ENCODE measurements at regions not wholly inside any gene's neighbourhood (a gene's known extent, or its start where the extent isn't known, plus 50 kb on each side); places are given as distances from the start of the nearest gene placed in this dataset.
A peak's percentile ranks its signal among the peaks of the same experiment; 100 is the strongest.

GRCh38 chr6:135753196-135753595 lies 98.3 kb upstream of the PDE7B start:
- Mint-ChIP-seq H3K4me1 (ENCODE audit: unreplicated experiment) (no peaks in the 10 kb centered on the region), H3K4me3 (ENCODE audit: unreplicated experiment) (no peak overlapping the region), H3K27me3 (ENCODE audit: unreplicated experiment) (peaks cover 5% of the 10 kb centered on the region), H3K9me3 (ENCODE audit: unreplicated experiment) (peaks cover 4% of the 10 kb centered on the region), H3K27ac (ENCODE audit: unreplicated experiment) (no peak overlapping the region), H3K36me3 (ENCODE audit: unreplicated experiment) (no peaks in the 10 kb centered on the region)
- no peak for DNase-seq (ENCODE audit: extremely low spot score, unreplicated experiment)
- no peak for TF ChIP-seq CTCF (IDR thresholded peaks at IDR 0.05)

DNA sequence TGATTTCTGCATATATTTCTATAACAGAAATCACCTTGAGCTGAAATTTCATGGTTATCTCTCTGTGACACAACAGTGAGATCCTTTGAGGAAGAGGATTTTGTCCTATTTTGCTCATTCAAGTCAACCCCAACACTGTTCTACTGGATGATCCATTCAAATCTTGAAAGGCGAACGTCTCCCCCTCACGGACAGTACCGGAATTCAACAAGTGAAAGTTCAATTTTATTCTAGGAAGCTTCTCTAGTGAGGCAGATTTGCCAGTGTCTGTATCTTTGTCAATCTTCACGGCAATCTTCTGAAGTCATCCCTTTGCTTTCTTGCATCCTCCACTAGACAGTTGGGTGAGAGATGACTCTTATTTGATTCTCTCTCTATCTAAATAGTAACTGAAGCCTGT lies 91.7 kb upstream of the PDE7B start:
- H3K27ac Mint-ChIP-seq (ENCODE audit: unreplicated experiment): no peak overlapping the region
- no peak for DNase-seq (ENCODE audit: extremely low spot score, unreplicated experiment)

DNA sequence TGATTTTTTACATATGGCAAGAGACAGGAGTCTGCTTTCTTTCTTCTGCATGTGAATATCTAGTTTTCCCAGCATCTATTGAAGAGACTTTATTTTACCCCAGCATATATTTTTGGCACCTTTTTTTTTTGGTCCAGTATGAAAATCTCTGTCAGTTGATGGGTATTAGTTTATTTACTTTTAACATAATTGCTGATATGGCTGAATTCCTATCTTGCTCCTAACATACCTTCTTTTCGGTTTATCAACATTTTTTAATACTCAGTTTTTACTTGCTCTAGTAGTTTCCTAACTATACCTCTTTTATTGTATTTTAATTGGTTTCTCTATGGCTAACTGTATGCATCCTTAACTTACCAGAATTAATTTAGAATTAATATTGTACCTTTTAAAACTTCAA lies 77.5 kb upstream of the PDE7B start:
- H3K4me3 Mint-ChIP-seq (ENCODE audit: unreplicated experiment): no peak overlapping the region
- no peak for TF ChIP-seq CTCF (IDR thresholded peaks at IDR 0.05)
- no peaks in the 10 kb centered on the region for H3K36me3 Mint-ChIP-seq (ENCODE audit: unreplicated experiment)
- DNase-seq (ENCODE audit: extremely low spot score, unreplicated experiment): no peak
- no peaks in the 10 kb centered on the region for H3K4me1 Mint-ChIP-seq (ENCODE audit: unreplicated experiment)
- no peaks in the 10 kb centered on the region for H3K27me3 Mint-ChIP-seq (ENCODE audit: unreplicated experiment)
- no peak overlapping the region for H3K27ac Mint-ChIP-seq (ENCODE audit: unreplicated experiment)
- H3K9me3 Mint-ChIP-seq (ENCODE audit: unreplicated experiment): no peaks in the 10 kb centered on the region

More for the DNA sequence above, 91.7 kb upstream of the PDE7B start:
- peak; percentile 15 for TF ChIP-seq CTCF (IDR thresholded peaks at IDR 0.05)
- H3K27me3 Mint-ChIP-seq (ENCODE audit: unreplicated experiment): no peaks in the 10 kb centered on the region
- no peaks in the 10 kb centered on the region for H3K36me3 Mint-ChIP-seq (ENCODE audit: unreplicated experiment)
- H3K4me3 Mint-ChIP-seq (ENCODE audit: unreplicated experiment): no peak overlapping the region
- H3K9me3 Mint-ChIP-seq (ENCODE audit: unreplicated experiment): peaks cover 17% of the 10 kb centered on the region
- H3K4me1 Mint-ChIP-seq (ENCODE audit: unreplicated experiment): no peaks in the 10 kb centered on the region

GRCh38 chr6:135779213-135779612 lies 72.3 kb upstream of the PDE7B start:
- TF ChIP-seq CTCF (IDR thresholded peaks at IDR 0.05): no peak
- H3K27ac Mint-ChIP-seq (ENCODE audit: unreplicated experiment): no peak overlapping the region
- H3K36me3 Mint-ChIP-seq (ENCODE audit: unreplicated experiment): no peaks in the 10 kb centered on the region
- H3K9me3 Mint-ChIP-seq (ENCODE audit: unreplicated experiment): no peaks in the 10 kb centered on the region
- no peaks in the 10 kb centered on the region for H3K4me1 Mint-ChIP-seq (ENCODE audit: unreplicated experiment)
- no peak for DNase-seq (ENCODE audit: extremely low spot score, unreplicated experiment)
- no peak overlapping the region for H3K4me3 Mint-ChIP-seq (ENCODE audit: unreplicated experiment)
- H3K27me3 Mint-ChIP-seq (ENCODE audit: unreplicated experiment): no peaks in the 10 kb centered on the region

GRCh38 chr6:135780326-135780725 lies 71.2 kb upstream of the PDE7B start:
- TF ChIP-seq CTCF (IDR thresholded peaks at IDR 0.05): no peak
- Mint-ChIP-seq H3K36me3 (ENCODE audit: unreplicated experiment) (no peaks in the 10 kb centered on the region), H3K4me3 (ENCODE audit: unreplicated experiment) (no peak overlapping the region), H3K27ac (ENCODE audit: unreplicated experiment) (no peak overlapping the region), H3K4me1 (ENCODE audit: unreplicated experiment) (no peaks in the 10 kb centered on the region), H3K27me3 (ENCODE audit: unreplicated experiment) (no peaks in the 10 kb centered on the region), H3K9me3 (ENCODE audit: unreplicated experiment) (no peaks in the 10 kb centered on the region)
- DNase-seq (ENCODE audit: extremely low spot score, unreplicated experiment): no peak
